Prostate gland (tissue), 2 donors: ENCODE measurements at regions not wholly inside any gene's neighbourhood (a gene's known extent, or its start where the extent isn't known, plus 50 kb on each side); places are given as distances from the start of the nearest gene placed in this dataset.
"Not testable (repeated sequence)": the region's sequence is repeated elsewhere in the genome, so short reads cannot be mapped to it uniquely, and the experiment has no call there.

Experiments used
- DNase-seq: peaks from one replicate; pipeline ENCODE4 v3.0.0-alpha.2; 2019; ENCODE audit warnings: low spot score
- H3K27ac ChIP-seq, 2 donors: fragments of 200-600 bp; sonication (generic); 2 replicates each; pipeline ENCODE4 v1.5.1; 2017 to 2019
- H3K27me3 ChIP-seq: fragments of 200-600 bp; sonication (generic); replicated peaks from 2 replicates; pipeline ENCODE4 v1.5.1; 2019; ENCODE audit not compliant: insufficient read depth
- H3K36me3 ChIP-seq, 2 donors: fragments of 200-600 bp; sonication (generic); 1 replicate in 1 of 2; 2 replicates in 1 of 2; pipeline versions ENCODE4 v1.5.1 to v1.8.1; 2017 to 2019
- H3K4me1 ChIP-seq: fragments of 200-600 bp; sonication (generic); replicated peaks from 2 replicates; pipeline ENCODE4 v1.5.1; 2019
- H3K4me3 ChIP-seq, 2 donors: fragments of 200-600 bp; sonication (generic); 2 replicates each; pipeline ENCODE4 v1.5.1; 2017 to 2019
- H3K9me3 ChIP-seq: fragments of 200-600 bp; sonication (generic); 2 replicates; pipeline ENCODE4 v1.5.1; 2017
- CTCF ChIP-seq, 4 experiments: fragments of 200-600 bp in 2 of 4; fragments of 450-650 bp in 2 of 4; sonication (generic) in 2 of 4; IDR thresholded peaks; 1 replicate in 3 of 4; 2 replicates in 1 of 4; pipeline ENCODE4 v1.5.1; 2016 to 2019; ENCODE audit warnings: antibody characterized with exemption in 4 of 4, mild to moderate bottlenecking in 2 of 4, moderate library complexity in 2 of 4
- POLR2A ChIP-seq: fragments of 450-650 bp; IDR thresholded peaks from one replicate; pipeline ENCODE4 v1.6.1; 2016; ENCODE audit warnings: antibody characterized with exemption, mild to moderate bottlenecking
- POLR2AphosphoS5 ChIP-seq: sonication (generic); formaldehyde crosslinking; IDR thresholded peaks from one replicate; pipeline ENCODE4 v1.6.1; 2017; ENCODE audit warnings: antibody characterized with exemption
- WGBS: methylation state at CpG from one replicate; pipeline ENCODE4 v1.1.5; 2018; 5-methylcytosine and 5-hydroxymethylcytosine counted together
- intact Hi-C: fragments of 100-400 bp; cut with DNase I; formaldehyde crosslinking; loops from one replicate; pipeline ENCODE4 v1.14.2; 2022

GRCh38 chr4:187903106-187903505, 92.5 kb upstream of the ZFP42 start:
- Histone ChIP-seq H3K9me3 (no peaks in the 10 kb centered on the region), H3K4me3 (no peak overlapping the region), H3K27me3 (no peaks in the 10 kb centered on the region), H3K4me1 (no peaks in the 10 kb centered on the region), H3K36me3 (no peaks in the 10 kb centered on the region), H3K27ac (no peak overlapping the region)
- intact Hi-C loops = no loop called here
- 88% methylated on average over 5 of the region's 5 CpGs for WGBS
- TF ChIP-seq POLR2AphosphoS5 (no peak), POLR2A (no peak), CTCF (IDR thresholded peaks at IDR 0.05) (no peak)
- no peak for DNase-seq

GRCh38 chr4:187903700-187904099, 91.9 kb upstream of the ZFP42 start:
- DNase-seq = no peak
- Histone ChIP-seq H3K4me3 (no peak overlapping the region), H3K4me1 (no peaks in the 10 kb centered on the region), H3K9me3 (no peaks in the 10 kb centered on the region), H3K27me3 (no peaks in the 10 kb centered on the region), H3K27ac (no peak overlapping the region), H3K36me3 (no peaks in the 10 kb centered on the region)
- no peak for TF ChIP-seq POLR2A
- no peak for TF ChIP-seq POLR2AphosphoS5
- TF ChIP-seq CTCF (IDR thresholded peaks at IDR 0.05) = no peak
- WGBS = 5% methylated on average over 1 of the region's 1 CpG
- intact Hi-C loops = no loop called here

- H3K4me3 ChIP-seq = no peak overlapping the region
- TF ChIP-seq CTCF (IDR thresholded peaks at IDR 0.05) (no peak), POLR2A (no peak), POLR2AphosphoS5 (no peak)
- no peaks in the 10 kb centered on the region for H3K9me3 ChIP-seq
- intact Hi-C loops = no loop called here
- DNase-seq = no peak
- H3K36me3 ChIP-seq = no peaks in the 10 kb centered on the region
- H3K27ac ChIP-seq = no peak overlapping the region
- whole genome bisulfite sequencing = 81% methylated on average over 6 of the region's 6 CpGs
- H3K4me1 ChIP-seq = no peaks in the 10 kb centered on the region
- no peaks in the 10 kb centered on the region for H3K27me3 ChIP-seq
Observed at GRCh38 chr4:187908079-187908561, 87.5 kb upstream of the ZFP42 start.

GRCh38 chr4:187908731-187909130, 86.8 kb upstream of the ZFP42 start:
- intact Hi-C loops = no loop called here

GRCh38 chr4:187910741-187911140, 84.8 kb upstream of the ZFP42 start:
- Histone ChIP-seq H3K4me3 (no peak overlapping the region), H3K36me3 (no peaks in the 10 kb centered on the region), H3K4me1 (no peaks in the 10 kb centered on the region), H3K27ac (no peak overlapping the region), H3K9me3 (no peaks in the 10 kb centered on the region), H3K27me3 (no peaks in the 10 kb centered on the region)
- intact Hi-C loops = no loop called here
- 55% methylated on average over 4 of the region's 4 CpGs for WGBS
- no peak for TF ChIP-seq CTCF (IDR thresholded peaks at IDR 0.05)
- TF ChIP-seq POLR2AphosphoS5 = no peak
- no peak for TF ChIP-seq POLR2A
- no peak for DNase-seq

More at GRCh38 chr4:187908731-187909130, 86.8 kb upstream of the ZFP42 start:
- no peak for TF ChIP-seq POLR2AphosphoS5
- no peak for TF ChIP-seq POLR2A
- no peak overlapping the region for H3K4me3 ChIP-seq
- H3K36me3 ChIP-seq = no peaks in the 10 kb centered on the region
- H3K9me3 ChIP-seq = no peaks in the 10 kb centered on the region
- no peaks in the 10 kb centered on the region for H3K4me1 ChIP-seq
- no peak for DNase-seq
- WGBS = 53% methylated on average over 2 of the region's 2 CpGs
- no peaks in the 10 kb centered on the region for H3K27me3 ChIP-seq
- H3K27ac ChIP-seq = no peak overlapping the region

GRCh38 chr4:187915406-187915805, 80.2 kb upstream of the ZFP42 start:
- intact Hi-C loops, H3K4me3 ChIP-seq, H3K27me3 ChIP-seq, H3K36me3 ChIP-seq, H3K27ac ChIP-seq, DNase-seq, H3K9me3 ChIP-seq, H3K4me1 ChIP-seq: not testable (repeated sequence)
- WGBS = 90% methylated on average over 5 of the region's 5 CpGs
